GM10266 (cell line): ENCODE measurements at regions not wholly inside any gene's neighbourhood (a gene's known extent, or its start where the extent isn't known, plus 50 kb on each side); places are given as distances from the start of the nearest gene placed in this dataset.

Source experiments
- DNase-seq: peaks from one replicate; pipeline ENCODE4 v3.0.0; 2012; ENCODE audit errors: extremely low spot score
- CTCF ChIP-seq: IDR thresholded peaks from 2 replicates; pipeline ENCODE4 v1.5.1; 2012; ENCODE audit warnings: mild to moderate bottlenecking, low read depth; ENCODE audit not compliant: control insufficient read depth, insufficient read depth; ENCODE audit errors: missing control alignments

- no peak for TF ChIP-seq CTCF
- DNase-seq, result no peak
Observed at GRCh38 chr3:72461787-72462186, 386.5 kb downstream of the SHQ1 start.

GRCh38 chr3:72460205-72461174 is 387.8 kb downstream of the SHQ1 start:
- TF ChIP-seq CTCF, result no peak
- DNase-seq, result no peak

- DNase-seq, result no peak
- TF ChIP-seq CTCF, result no peak
Observed at GRCh38 chr3:72459588-72459987, 388.7 kb downstream of the SHQ1 start.

- no peak for DNase-seq
- no peak for TF ChIP-seq CTCF
Observed at GRCh38 chr3:72458375-72458774, 389.9 kb downstream of the SHQ1 start.

GRCh38 chr3:72454441-72454840 is 393.8 kb downstream of the SHQ1 start:
- TF ChIP-seq CTCF, result no peak
- DNase-seq, result no peak

- no peak for TF ChIP-seq CTCF
- no peak for DNase-seq
Observed at GRCh38 chr3:72453706-72454105, 394.5 kb downstream of the SHQ1 start.

- TF ChIP-seq CTCF, result no peak
- no peak for DNase-seq
Observed at GRCh38 chr3:72452745-72453144, 395.5 kb downstream of the SHQ1 start.
